Keratinocyte (primary cell): ENCODE measurements at regions not wholly inside any gene's neighbourhood (a gene's known extent, or its start where the extent isn't known, plus 50 kb on each side); places are given as distances from the start of the nearest gene placed in this dataset.

Experiments
- DNase-seq: peaks from one replicate; pipeline ENCODE4 v3.0.0-alpha.2; 2011; ENCODE audit warnings: low read depth, missing footprints, low spot score
- FAIRE-seq: peaks from 2 replicates; lab custom pipeline; 2011; peaks lifted over from hg19 to GRCh38; lab: Jason Lieb, UNC
- H2AFZ ChIP-seq: 2 replicates; pipeline ENCODE4 v1.6.0; 2012; ENCODE audit warnings: low read length, control low read depth, inconsistent platforms; ENCODE audit not compliant: control insufficient read depth
- H3K27ac ChIP-seq: 2 replicates; pipeline ENCODE4 v1.5.1; 2011; ENCODE audit warnings: low read length; ENCODE audit not compliant: control insufficient read depth, insufficient read depth
- H3K27me3 ChIP-seq: 3 replicates; pipeline ENCODE4 v1.6.0; 2011; ENCODE audit warnings: low read length; ENCODE audit not compliant: control insufficient read depth, insufficient read depth; ENCODE audit errors: extremely low read depth
- H3K36me3 ChIP-seq, 2 experiments: 2 replicates in 1 of 2; 3 replicates in 1 of 2; pipeline ENCODE4 v1.5.1; 2011; ENCODE audit warnings: low read length in 2 of 2, mild to moderate bottlenecking in 1 of 2; ENCODE audit not compliant: control insufficient read depth in 2 of 2, insufficient read depth in 2 of 2; ENCODE audit errors: extremely low read depth in 1 of 2
- H3K4me1 ChIP-seq: 3 replicates; pipeline ENCODE4 v1.5.1; 2011; ENCODE audit warnings: low read length; ENCODE audit not compliant: control insufficient read depth, insufficient read depth; ENCODE audit errors: extremely low read depth
- H3K4me2 ChIP-seq: 3 replicates; pipeline ENCODE4 v1.6.0; 2011; ENCODE audit warnings: low read depth, low read length; ENCODE audit not compliant: control insufficient read depth, insufficient read depth; ENCODE audit errors: extremely low read depth
- H3K4me3 ChIP-seq, 3 experiments: fragments of 200-600 bp in 1 of 3; sonication (generic) in 1 of 3; 2 replicates in 2 of 3; 3 replicates in 1 of 3; pipeline ENCODE4 v1.5.1; 2011 to 2016; ENCODE audit warnings: low read length in 3 of 3, mild to moderate bottlenecking in 3 of 3, control low read depth in 2 of 3, inconsistent platforms in 1 of 3, low read depth in 1 of 3, mixed read lengths in 1 of 3, mixed run types in 1 of 3, moderate library complexity in 1 of 3; ENCODE audit not compliant: control insufficient read depth in 2 of 3, insufficient read depth in 2 of 3; ENCODE audit errors: extremely low read depth in 1 of 3
- H3K79me2 ChIP-seq: 2 replicates; pipeline ENCODE4 v1.6.0; 2012; ENCODE audit warnings: low read length; ENCODE audit not compliant: control insufficient read depth, insufficient read depth
- H3K9ac ChIP-seq: 3 replicates; pipeline ENCODE4 v1.6.0; 2011; ENCODE audit warnings: low read length; ENCODE audit not compliant: control insufficient read depth, insufficient read depth; ENCODE audit errors: extremely low read depth
- H3K9me1 ChIP-seq: 3 replicates; pipeline ENCODE4 v1.6.0; 2011; ENCODE audit warnings: low read length; ENCODE audit not compliant: control insufficient read depth, insufficient read depth; ENCODE audit errors: extremely low read depth
- H3K9me3 ChIP-seq: 2 replicates; pipeline ENCODE4 v1.5.1; 2012; ENCODE audit warnings: low read depth, low read length; ENCODE audit not compliant: control insufficient read depth
- H4K20me1 ChIP-seq: 3 replicates; pipeline ENCODE4 v1.6.0; 2011; ENCODE audit warnings: low read length; ENCODE audit not compliant: control insufficient read depth, insufficient read depth; ENCODE audit errors: extremely low read depth
- EZH2 ChIP-seq: IDR thresholded peaks from one replicate; pipeline ENCODE4 v1.6.1; 2012; ENCODE audit warnings: inconsistent platforms, mild to moderate bottlenecking, low read length, moderate library complexity
- dilution Hi-C: fragments of 300-500 bp; cut with MboI; formaldehyde crosslinking; loops from one replicate; pipeline ENCODE4 v1.7.0; 2020; ENCODE audit warnings: low sequenced_read_pairs; ENCODE audit not compliant: extremely low pct_ligation_motif_present
- TF ChIP-seq, protein P1 (sequence below), 3 experiments: IDR thresholded peaks in 1 of 3; conservative IDR thresholded peaks in 1 of 3; optimal IDR thresholded peaks in 1 of 3; 2 replicates in 2 of 3; 3 replicates in 1 of 3; pipeline versions ENCODE3 to v1.5.1; 2011; ENCODE audit warnings: low read length in 3 of 3, mild to moderate bottlenecking in 3 of 3, moderate library complexity in 2 of 3, control low read depth in 1 of 3, inconsistent platforms in 1 of 3; ENCODE audit not compliant: insufficient read depth in 2 of 3; ENCODE audit errors: extremely low read depth in 1 of 3

GRCh38 chr4:59608466-59608865 is 1591.7 kb upstream of the ADGRL3 start:
- H3K4me3 ChIP-seq = no peak overlapping the region
- H3K27ac ChIP-seq = no peak overlapping the region
- H3K36me3 ChIP-seq = no peaks in the 10 kb centered on the region
- no peaks in the 10 kb centered on the region for H3K27me3 ChIP-seq
- TF ChIP-seq, protein P1, sequence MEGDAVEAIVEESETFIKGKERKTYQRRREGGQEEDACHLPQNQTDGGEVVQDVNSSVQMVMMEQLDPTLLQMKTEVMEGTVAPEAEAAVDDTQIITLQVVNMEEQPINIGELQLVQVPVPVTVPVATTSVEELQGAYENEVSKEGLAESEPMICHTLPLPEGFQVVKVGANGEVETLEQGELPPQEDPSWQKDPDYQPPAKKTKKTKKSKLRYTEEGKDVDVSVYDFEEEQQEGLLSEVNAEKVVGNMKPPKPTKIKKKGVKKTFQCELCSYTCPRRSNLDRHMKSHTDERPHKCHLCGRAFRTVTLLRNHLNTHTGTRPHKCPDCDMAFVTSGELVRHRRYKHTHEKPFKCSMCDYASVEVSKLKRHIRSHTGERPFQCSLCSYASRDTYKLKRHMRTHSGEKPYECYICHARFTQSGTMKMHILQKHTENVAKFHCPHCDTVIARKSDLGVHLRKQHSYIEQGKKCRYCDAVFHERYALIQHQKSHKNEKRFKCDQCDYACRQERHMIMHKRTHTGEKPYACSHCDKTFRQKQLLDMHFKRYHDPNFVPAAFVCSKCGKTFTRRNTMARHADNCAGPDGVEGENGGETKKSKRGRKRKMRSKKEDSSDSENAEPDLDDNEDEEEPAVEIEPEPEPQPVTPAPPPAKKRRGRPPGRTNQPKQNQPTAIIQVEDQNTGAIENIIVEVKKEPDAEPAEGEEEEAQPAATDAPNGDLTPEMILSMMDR (optimal IDR thresholded peaks at IDR 0.05 in 1 of 3, IDR thresholded peaks at IDR 0.05 in 1 of 3, conservative IDR thresholded peaks at IDR 0.05 in 1 of 3; ENCODE audit: extremely low read depth in 1 of 3, insufficient read depth in 2 of 3, low read length in 3 of 3) = no peak
- no peak for TF ChIP-seq EZH2
- H3K4me2 ChIP-seq = peak overlapping the region; percentile 27
- DNase-seq (peak; percentile 17), FAIRE-seq (no peak)
- H3K9me1 ChIP-seq = peaks cover 3% of the 10 kb centered on the region
- peaks cover 17% of the 10 kb centered on the region for H3K4me1 ChIP-seq
- H2AFZ ChIP-seq = no peak overlapping the region
- H4K20me1 ChIP-seq = no peaks in the 10 kb centered on the region
- no peaks in the 10 kb centered on the region for H3K9me3 ChIP-seq
- dilution Hi-C loops = no loop called here
- H3K9ac ChIP-seq = no peak overlapping the region
- H3K79me2 ChIP-seq = no peaks in the 10 kb centered on the region

DNA sequence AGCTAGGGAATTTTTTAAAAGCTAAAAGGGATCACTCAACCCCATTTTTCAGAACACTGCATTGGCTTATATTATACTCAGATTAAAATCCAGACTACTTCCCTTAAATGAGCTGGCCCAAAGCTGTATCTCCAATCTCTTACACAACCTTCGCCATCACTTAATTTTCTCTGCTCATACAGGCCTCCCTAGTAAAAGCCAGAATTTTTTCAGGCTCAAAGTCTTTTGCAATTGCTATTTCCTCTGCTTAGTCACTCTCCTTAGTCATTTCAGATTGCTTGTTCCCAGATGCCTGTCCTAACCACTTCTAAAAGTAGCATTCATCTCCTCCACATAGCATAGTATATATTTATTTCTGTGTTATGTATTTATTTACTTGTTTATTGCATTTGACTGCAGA is 1587.9 kb upstream of the ADGRL3 start:
- H3K4me1 ChIP-seq = peaks cover 17% of the 10 kb centered on the region
- dilution Hi-C loops = no loop called here
- H4K20me1 ChIP-seq = no peaks in the 10 kb centered on the region
- no peak overlapping the region for H3K4me2 ChIP-seq
- H3K9me3 ChIP-seq = no peaks in the 10 kb centered on the region
- no peak overlapping the region for H3K9ac ChIP-seq
- no peaks in the 10 kb centered on the region for H3K27me3 ChIP-seq
- H3K27ac ChIP-seq = no peak overlapping the region
- FAIRE-seq = no peak
- no peak overlapping the region for H3K4me3 ChIP-seq
- DNase-seq = peak; percentile 7
- no peaks in the 10 kb centered on the region for H3K79me2 ChIP-seq
- no peak overlapping the region for H2AFZ ChIP-seq
- H3K36me3 ChIP-seq = no peaks in the 10 kb centered on the region
- TF ChIP-seq, protein P1 (optimal IDR thresholded peaks at IDR 0.05 in 1 of 3, IDR thresholded peaks at IDR 0.05 in 1 of 3, conservative IDR thresholded peaks at IDR 0.05 in 1 of 3; ENCODE audit: extremely low read depth in 1 of 3, insufficient read depth in 2 of 3, low read length in 3 of 3) = no peak
- no peak for TF ChIP-seq EZH2
- H3K9me1 ChIP-seq = peaks cover 3% of the 10 kb centered on the region
